BLaER1 (cell line): ENCODE measurements at regions not wholly inside any gene's neighbourhood (a gene's known extent, or its start where the extent isn't known, plus 50 kb on each side); places are given as distances from the start of the nearest gene placed in this dataset.

Experiments
- H3K27ac ChIP-seq: shearing (Covaris generic); formaldehyde crosslinking; 2 replicates; pipeline ENCODE4 v1.8.1; 2022
- H3K27me3 ChIP-seq: shearing (Covaris generic); formaldehyde crosslinking; 2 replicates; pipeline ENCODE4 v1.8.1; 2022
- H3K36me3 ChIP-seq: shearing (Covaris generic); formaldehyde crosslinking; 2 replicates; pipeline ENCODE4 v1.8.1; 2022
- H3K4me1 ChIP-seq: shearing (Covaris generic); formaldehyde crosslinking; 2 replicates; pipeline ENCODE4 v1.8.1; 2022
- H3K4me2 ChIP-seq: shearing (Covaris generic); formaldehyde crosslinking; 2 replicates; pipeline ENCODE4 v1.8.1; 2022
- H3K4me3 ChIP-seq: shearing (Covaris generic); formaldehyde crosslinking; 2 replicates; pipeline ENCODE4 v1.8.1; 2022
- H3K9ac ChIP-seq: shearing (Covaris generic); formaldehyde crosslinking; 2 replicates; pipeline ENCODE4 v1.8.1; 2022
- H3K9me3 ChIP-seq: shearing (Covaris generic); formaldehyde crosslinking; 2 replicates; pipeline ENCODE4 v1.8.1; 2022
- H4K20me1 ChIP-seq: shearing (Covaris generic); formaldehyde crosslinking; 2 replicates; pipeline ENCODE4 v1.8.1; 2022
- Cebpa-rat ChIP-seq: shearing (Covaris generic); IDR thresholded peaks from 2 replicates; pipeline ENCODE4 v1.8.1; 2022

DNA sequence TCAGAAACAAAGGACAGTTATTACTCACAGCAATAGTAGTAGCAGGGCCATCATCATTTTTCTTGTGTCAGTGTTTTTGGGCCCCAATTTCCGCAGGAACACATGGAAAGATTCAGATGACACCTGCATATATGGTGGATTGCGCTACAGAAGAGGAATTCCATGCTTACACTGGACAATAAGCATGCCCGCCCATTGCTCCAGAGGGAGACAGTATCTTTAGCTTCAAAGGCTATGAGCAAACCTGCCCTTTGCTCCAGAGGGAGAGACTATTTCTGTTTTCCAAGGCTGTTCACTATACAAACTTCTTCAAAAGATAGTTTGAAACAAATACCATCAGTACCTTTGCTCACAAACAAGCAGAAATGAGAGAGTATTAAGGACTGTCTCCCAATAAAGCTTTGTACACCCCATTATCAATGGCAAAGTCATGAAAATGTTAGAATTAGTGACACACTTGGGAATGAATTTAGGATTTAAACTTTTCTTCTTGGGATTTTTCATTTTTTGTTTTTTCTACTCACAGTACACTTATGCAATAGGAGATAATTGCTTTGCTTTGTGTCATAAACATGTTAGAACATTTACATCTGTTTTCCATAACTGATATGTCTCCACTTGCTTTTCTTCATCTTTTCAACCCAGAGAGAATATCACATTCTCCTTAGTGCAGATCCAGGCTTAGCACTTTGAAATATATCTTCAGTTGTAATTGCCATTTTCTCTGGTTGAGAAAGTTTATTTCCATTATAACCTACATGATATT lies 564.5 kb upstream of the ZNF717 start:
- H3K4me3 ChIP-seq: no peak overlapping the region
- H3K27me3 ChIP-seq: no peaks in the 10 kb centered on the region
- no peak for TF ChIP-seq Cebpa-rat
- H3K36me3 ChIP-seq: peaks cover 5% of the 10 kb centered on the region; the same call in 1 of the 2 replicates
- H3K9ac ChIP-seq: no peak overlapping the region
- no peak overlapping the region for H3K4me2 ChIP-seq
- no peaks in the 10 kb centered on the region for H4K20me1 ChIP-seq
- peaks cover 43% of the 10 kb centered on the region for H3K9me3 ChIP-seq
- peaks cover 11% of the 10 kb centered on the region for H3K4me1 ChIP-seq
- no peak overlapping the region for H3K27ac ChIP-seq

DNA sequence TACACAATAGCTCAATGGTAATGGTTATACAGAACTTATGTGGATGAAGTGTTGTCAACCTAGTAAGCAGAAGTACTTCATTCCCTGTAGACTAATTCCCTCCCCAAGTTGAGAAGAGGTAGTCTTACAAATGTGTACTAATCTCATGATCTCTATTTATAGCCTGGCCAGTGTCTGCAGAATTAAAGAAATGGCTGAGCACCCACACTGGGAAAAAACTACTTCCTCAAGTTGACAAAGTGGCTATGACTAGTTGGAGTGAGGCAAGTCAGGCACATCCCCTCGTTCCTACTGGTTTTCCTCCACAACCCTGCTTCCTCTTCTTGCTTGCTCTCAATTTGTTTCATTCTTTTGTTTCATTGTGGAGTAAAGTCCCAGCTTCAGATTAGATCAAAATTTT lies 566.7 kb upstream of the ZNF717 start:
- Histone ChIP-seq H4K20me1 (no peaks in the 10 kb centered on the region), H3K36me3 (peaks cover 5% of the 10 kb centered on the region; the same call in 1 of the 2 replicates), H3K4me1 (peaks cover 11% of the 10 kb centered on the region), H3K9ac (no peak overlapping the region), H3K4me3 (no peak overlapping the region), H3K27ac (no peak overlapping the region), H3K4me2 (peak overlapping the region; percentile 10; the same call in 1 of the 2 replicates), H3K27me3 (no peaks in the 10 kb centered on the region), H3K9me3 (peaks cover 34% of the 10 kb centered on the region)
- no peak for TF ChIP-seq Cebpa-rat

DNA sequence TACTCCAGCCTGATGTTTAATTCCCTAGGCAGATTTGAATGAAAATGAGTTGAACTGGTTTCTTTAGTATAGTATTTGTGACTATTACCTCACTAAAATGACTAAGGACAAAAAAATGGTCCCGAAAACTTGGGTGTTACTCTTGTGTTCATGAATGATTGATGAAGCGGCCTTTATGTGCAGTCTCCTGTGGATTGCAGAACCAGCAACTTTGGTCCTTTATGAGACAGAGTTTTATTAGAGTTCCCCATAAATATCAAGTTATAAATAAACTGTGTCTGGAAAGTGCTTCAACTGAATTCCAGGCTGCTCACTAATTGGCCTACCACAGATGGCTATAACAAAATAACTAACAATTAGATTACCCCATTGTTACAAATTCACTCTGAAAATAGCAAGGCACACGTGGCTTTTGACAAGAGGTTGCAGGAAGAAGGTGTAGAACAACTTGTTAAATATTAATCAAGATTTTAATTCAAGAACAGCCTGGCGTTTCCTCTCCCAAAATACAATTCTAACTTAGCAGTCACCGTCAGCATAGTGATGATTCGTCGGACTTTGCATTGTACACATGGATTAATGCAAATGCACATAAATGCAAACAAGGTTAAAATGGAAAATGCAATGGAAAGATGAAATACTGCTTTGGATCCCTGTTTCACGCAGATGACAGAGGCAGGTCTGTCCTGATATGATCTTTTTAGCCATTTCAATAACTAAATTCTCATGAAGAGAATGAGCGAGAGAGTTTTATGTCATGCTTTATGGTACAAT lies 567.3 kb upstream of the ZNF717 start:
- Histone ChIP-seq H3K27ac (no peak overlapping the region), H3K9ac (no peak overlapping the region), H3K36me3 (peaks cover 5% of the 10 kb centered on the region; the same call in 1 of the 2 replicates), H3K27me3 (no peaks in the 10 kb centered on the region), H3K4me1 (peaks cover 11% of the 10 kb centered on the region), H4K20me1 (no peaks in the 10 kb centered on the region), H3K4me2 (no peak overlapping the region), H3K9me3 (peaks cover 33% of the 10 kb centered on the region), H3K4me3 (no peak overlapping the region)
- TF ChIP-seq Cebpa-rat: no peak

DNA sequence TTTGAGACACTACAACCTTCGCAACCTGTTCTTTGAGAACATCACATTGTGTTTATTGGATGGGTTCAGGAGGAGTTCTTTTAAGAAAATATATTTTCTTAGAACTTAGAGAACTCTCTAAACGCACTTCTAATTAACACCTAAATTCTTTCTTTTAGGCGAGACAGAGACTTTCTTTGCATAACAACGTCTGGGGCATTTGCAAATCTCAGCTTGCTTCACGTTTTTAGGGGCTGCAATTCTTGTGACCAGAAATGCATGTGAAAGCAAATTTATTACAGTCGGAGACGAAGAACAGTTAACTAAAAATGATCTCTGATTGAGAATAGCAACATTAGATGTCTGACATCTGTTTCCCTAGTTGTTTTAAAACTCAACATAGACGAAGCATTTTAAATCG lies 568.3 kb upstream of the ZNF717 start:
- no peaks in the 10 kb centered on the region for H3K36me3 ChIP-seq
- TF ChIP-seq Cebpa-rat: no peak
- no peak overlapping the region for H3K4me2 ChIP-seq
- H3K9ac ChIP-seq: no peak overlapping the region
- no peak overlapping the region for H3K27ac ChIP-seq
- H3K27me3 ChIP-seq: no peaks in the 10 kb centered on the region
- H3K9me3 ChIP-seq: peaks cover 23% of the 10 kb centered on the region
- peaks cover 11% of the 10 kb centered on the region for H3K4me1 ChIP-seq
- no peaks in the 10 kb centered on the region for H4K20me1 ChIP-seq
- no peak overlapping the region for H3K4me3 ChIP-seq

DNA sequence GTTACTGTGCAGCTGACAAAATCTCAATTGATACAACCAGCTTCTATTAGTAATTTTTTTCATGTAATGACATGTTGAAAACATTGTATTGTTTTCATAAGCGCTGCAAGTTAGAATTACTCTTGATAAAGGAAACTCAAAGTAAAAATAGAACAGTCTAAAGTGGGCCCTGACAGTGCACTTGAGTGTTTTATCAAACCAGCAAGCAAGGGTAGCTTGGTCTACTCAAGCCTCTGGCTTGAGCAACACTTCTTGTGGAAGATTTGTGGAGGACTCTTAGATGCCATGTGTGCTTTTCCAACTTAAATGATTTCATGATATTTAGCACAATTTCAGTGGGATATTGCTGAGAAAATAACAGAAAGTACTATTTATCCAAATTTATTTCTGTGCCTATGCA lies 575.7 kb upstream of the ZNF717 start:
- Histone ChIP-seq H3K4me3 (no peak overlapping the region), H3K4me1 (no peaks in the 10 kb centered on the region), H3K9me3 (peaks cover 61% of the 10 kb centered on the region), H3K36me3 (peaks cover 4% of the 10 kb centered on the region), H3K27me3 (no peaks in the 10 kb centered on the region), H3K27ac (no peak overlapping the region), H3K9ac (no peak overlapping the region), H4K20me1 (no peaks in the 10 kb centered on the region), H3K4me2 (no peak overlapping the region)
- TF ChIP-seq Cebpa-rat: no peak

DNA sequence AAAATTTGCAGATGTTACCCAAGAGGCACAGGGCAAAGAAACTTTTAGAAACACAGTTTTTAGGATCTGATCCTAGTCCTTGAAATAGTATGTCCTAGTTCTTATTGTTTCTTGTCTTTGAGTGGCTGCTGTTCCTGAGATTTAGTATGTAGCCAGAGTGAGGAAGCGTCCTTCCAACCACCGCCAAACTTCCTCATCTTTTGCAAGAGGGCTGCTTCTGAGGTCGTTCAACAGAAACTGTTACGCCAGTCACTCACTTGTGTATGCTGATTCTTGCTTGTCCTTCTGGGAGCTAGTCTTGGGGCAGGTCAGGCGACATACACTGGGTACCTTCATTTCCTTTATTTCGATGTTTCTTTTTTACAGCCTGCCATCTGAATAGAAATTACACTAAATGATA lies 577.3 kb upstream of the ZNF717 start:
- Histone ChIP-seq H3K36me3 (peaks cover 7% of the 10 kb centered on the region), H3K27me3 (no peaks in the 10 kb centered on the region), H3K4me2 (no peak overlapping the region), H3K9ac (no peak overlapping the region), H3K9me3 (peaks cover 64% of the 10 kb centered on the region), H3K27ac (no peak overlapping the region), H4K20me1 (no peaks in the 10 kb centered on the region), H3K4me3 (no peak overlapping the region), H3K4me1 (peaks cover 11% of the 10 kb centered on the region)
- no peak for TF ChIP-seq Cebpa-rat

DNA sequence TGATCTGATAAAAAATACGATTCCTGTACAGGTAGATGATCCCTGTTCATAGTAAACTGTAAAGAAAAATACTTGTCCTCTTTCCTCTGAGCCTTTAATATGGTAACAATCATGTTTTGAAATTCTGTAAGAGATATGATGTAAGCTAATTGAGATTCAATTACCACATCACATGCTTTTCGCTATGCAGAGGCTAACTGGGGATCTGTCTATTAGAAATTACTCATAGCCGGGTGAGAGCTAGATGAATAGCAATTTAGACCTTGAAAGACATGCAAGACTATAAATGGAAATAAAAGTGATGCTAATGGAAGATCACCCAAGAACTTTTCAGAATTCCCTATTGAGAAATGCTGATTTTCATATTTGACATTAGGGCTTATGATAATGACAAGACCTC lies 579.9 kb upstream of the ZNF717 start:
- no peak for TF ChIP-seq Cebpa-rat
- Histone ChIP-seq H4K20me1 (no peaks in the 10 kb centered on the region), H3K27me3 (no peaks in the 10 kb centered on the region), H3K9me3 (peaks cover 74% of the 10 kb centered on the region), H3K27ac (no peak overlapping the region), H3K4me1 (peaks cover 35% of the 10 kb centered on the region), H3K4me3 (no peak overlapping the region), H3K4me2 (no peak overlapping the region), H3K36me3 (peaks cover 18% of the 10 kb centered on the region), H3K9ac (no peak overlapping the region)

DNA sequence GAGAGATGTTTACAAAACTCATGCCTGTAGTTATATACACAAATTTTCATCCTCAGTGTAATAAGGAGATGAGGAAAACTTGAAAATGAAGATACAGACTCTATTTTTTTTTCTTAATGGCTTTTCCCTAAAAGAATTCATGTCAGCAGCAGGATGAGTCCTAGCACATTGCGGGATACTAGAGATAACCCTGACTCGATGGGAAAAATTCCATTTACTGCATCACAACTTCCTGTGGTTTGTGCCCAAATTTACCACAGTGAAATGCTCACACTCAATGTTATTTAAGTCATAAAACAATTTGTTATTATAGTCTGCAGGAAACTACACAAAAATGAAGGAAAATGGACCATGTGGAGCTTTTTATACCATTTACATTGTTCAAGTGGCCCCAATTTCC lies 581.9 kb upstream of the ZNF717 start:
- H4K20me1 ChIP-seq: no peaks in the 10 kb centered on the region
- peaks cover 18% of the 10 kb centered on the region for H3K36me3 ChIP-seq
- H3K27me3 ChIP-seq: no peaks in the 10 kb centered on the region
- TF ChIP-seq Cebpa-rat: no peak
- H3K4me1 ChIP-seq: peaks cover 55% of the 10 kb centered on the region
- peak overlapping the region; percentile 60 for H3K27ac ChIP-seq
- H3K9ac ChIP-seq: 0 out of 2 replicates have a peak overlapping the region, but pooled peaks have one; percentile 16
- H3K4me3 ChIP-seq: 0 out of 2 replicates have a peak overlapping the region, but pooled peaks have one; percentile 11
- H3K4me2 ChIP-seq: peak overlapping the region; percentile 53
- H3K9me3 ChIP-seq: peaks cover 60% of the 10 kb centered on the region

DNA sequence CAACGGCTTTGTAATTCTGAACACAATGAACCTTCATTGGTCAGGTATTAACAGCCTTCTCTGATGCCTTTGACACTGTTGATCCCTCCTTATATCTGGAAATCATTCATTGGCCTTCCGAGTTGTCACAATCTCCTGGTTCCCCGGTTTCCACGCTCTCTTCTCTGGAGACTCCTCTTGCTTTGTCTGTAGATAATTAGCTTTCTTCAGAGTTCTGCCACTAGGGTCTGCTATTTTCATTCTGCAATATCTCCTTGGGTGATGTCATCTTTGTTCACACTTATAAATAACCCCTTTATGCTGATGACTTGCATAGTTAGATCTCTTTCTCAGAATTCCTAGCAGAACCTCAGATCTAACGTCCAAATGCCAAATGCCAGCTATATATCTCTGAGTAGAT lies 583.8 kb upstream of the ZNF717 start:
- H3K4me2 ChIP-seq: 0 out of 2 replicates have a peak overlapping the region, but pooled peaks have one; percentile 72
- peaks cover 33% of the 10 kb centered on the region for H3K36me3 ChIP-seq
- no peaks in the 10 kb centered on the region for H3K27me3 ChIP-seq
- peaks cover 74% of the 10 kb centered on the region for H3K4me1 ChIP-seq
- no peaks in the 10 kb centered on the region for H4K20me1 ChIP-seq
- TF ChIP-seq Cebpa-rat: no peak
- H3K9me3 ChIP-seq: peaks cover 62% of the 10 kb centered on the region
- no peak overlapping the region for H3K9ac ChIP-seq
- H3K27ac ChIP-seq: peak overlapping the region; percentile 99
- H3K4me3 ChIP-seq: no peak overlapping the region; the same call in 1 of the 2 replicates
